GM19452 (cell line): ENCODE measurements at regions not wholly inside any gene's neighbourhood (a gene's known extent, or its start where the extent isn't known, plus 50 kb on each side); places are given as distances from the start of the nearest gene placed in this dataset.
"Not testable (repeated sequence)": the region's sequence is repeated elsewhere in the genome, so short reads cannot be mapped to it uniquely, and the experiment has no call there.

Experiments used
- ATAC-seq: cut with Tn5 transposase; IDR thresholded peaks from one replicate; pipeline ENCODE4 v1.9.1; 2021; ENCODE audit not compliant: unreplicated experiment

DNA sequence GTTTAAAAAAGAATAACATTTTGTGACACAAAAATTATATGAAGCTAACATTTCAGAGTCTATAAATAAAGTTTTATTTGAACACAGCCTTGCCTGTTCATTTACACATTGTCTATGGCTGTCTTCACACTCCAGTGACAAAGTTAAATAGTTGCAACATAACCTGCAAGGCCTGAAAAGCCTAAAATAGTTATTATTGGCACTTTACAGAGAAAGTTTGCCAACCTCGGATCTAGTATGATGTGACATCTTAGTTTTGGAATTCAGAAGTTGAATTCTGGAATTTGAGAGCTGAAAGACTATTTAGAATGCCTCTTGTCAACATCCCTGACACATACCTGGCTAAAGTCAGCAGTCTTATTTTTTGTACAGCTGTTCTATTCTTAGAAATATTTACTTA lies 68.3 kb downstream of the DYRK2 start:
- no peak for ATAC-seq

DNA sequence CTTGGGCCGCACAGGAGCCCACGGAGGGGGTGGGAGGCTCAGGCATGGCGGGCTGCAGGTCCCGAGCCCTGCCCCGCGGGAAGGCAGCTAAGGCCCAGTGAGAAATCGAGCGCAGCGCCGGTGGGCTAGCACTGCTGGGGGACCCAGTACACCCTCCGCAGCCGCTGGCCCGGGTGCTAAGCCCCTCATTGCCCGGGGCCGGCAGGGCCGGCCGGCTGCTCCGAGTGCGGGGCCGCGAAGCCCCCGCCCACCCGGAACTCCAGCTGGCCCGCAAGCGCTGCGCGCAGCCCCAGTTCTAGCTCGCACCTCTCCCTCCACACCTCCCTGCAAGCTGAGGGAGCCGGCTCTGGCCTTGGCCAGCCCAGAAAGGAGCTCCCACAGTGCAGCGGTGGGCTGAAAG lies 70.8 kb downstream of the DYRK2 start:
- ATAC-seq, result not testable (repeated sequence)

DNA sequence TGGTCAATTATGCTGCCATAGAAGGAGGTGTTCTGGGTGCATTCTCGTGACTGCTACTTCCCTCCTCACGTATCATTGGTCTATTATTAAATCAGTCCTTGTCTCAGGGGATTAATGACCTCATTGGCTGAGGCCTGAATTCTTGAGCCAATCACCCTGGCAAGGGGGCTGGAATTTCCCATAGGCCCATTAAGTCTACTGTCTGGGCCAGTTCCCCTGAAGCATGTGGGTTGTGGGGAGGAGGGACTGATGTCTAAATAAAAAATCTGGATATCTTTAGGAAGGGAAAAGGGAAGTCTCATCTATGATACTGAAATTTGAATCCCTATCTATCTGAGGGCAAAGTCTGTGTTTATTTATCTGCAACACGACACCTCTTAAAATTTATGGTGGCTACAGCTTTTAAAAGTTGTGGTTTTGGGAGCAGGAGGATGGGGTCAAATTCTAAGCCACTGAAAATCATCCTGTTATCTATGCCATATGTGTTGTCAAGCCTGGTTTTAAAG lies 71.9 kb downstream of the DYRK2 start:
- no peak for ATAC-seq

DNA sequence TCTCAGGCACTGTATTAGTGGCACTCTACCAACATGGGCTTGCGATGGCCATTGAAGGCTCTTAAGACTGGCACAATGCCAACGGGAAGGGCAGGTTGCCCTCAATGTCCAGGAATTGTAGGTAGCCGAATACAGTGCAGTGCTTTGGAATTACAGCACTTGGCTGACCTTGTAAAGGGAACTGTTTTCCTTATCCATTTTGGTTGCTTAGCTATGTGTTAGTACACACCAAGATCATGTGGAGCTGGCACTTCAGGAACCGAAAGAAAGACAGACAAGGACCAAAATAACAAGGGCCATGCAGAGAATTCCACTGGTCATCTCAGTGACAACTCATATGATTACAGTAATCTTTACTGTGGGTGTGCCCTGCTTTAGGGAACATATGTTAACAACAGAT lies 72.7 kb downstream of the DYRK2 start:
- ATAC-seq, result no peak

DNA sequence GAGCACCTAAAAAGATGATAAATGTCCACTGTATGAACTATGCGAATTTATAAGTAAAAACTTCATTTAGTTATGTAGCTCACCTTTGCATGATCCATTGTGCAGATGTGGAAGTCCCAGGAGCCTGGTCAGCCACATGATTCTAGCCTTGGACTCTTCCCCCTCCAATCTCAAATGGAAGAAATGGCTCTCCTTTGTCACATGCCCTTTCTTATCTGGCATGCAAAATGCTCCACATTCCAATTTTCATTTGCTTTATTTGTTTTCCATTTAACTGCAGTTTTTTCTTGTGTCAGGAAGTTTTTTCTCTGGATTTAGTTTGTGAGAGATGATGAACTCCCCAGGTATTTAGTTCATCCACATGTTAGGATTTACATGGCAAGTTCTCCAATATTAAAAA lies 73.8 kb downstream of the DYRK2 start:
- no peak for ATAC-seq

DNA sequence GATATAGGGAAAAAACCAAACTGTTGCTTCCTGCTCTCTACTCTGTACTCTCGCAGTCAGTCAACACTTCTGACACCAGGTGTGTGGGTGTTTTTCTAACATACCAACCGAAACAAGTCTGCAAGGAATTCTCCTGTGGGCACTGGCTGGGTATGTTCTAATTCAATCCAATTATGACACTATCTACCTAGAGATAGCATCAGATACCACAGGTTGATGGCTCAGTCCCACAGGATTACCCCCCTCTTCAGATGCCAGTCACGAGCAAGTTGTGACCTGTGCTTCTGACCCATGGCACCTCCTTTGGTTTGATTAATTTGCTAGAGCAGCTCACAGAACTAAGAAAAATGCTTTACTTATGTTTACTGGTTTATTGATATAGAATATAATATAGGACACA lies 78.3 kb downstream of the DYRK2 start:
- ATAC-seq, result no peak

DNA sequence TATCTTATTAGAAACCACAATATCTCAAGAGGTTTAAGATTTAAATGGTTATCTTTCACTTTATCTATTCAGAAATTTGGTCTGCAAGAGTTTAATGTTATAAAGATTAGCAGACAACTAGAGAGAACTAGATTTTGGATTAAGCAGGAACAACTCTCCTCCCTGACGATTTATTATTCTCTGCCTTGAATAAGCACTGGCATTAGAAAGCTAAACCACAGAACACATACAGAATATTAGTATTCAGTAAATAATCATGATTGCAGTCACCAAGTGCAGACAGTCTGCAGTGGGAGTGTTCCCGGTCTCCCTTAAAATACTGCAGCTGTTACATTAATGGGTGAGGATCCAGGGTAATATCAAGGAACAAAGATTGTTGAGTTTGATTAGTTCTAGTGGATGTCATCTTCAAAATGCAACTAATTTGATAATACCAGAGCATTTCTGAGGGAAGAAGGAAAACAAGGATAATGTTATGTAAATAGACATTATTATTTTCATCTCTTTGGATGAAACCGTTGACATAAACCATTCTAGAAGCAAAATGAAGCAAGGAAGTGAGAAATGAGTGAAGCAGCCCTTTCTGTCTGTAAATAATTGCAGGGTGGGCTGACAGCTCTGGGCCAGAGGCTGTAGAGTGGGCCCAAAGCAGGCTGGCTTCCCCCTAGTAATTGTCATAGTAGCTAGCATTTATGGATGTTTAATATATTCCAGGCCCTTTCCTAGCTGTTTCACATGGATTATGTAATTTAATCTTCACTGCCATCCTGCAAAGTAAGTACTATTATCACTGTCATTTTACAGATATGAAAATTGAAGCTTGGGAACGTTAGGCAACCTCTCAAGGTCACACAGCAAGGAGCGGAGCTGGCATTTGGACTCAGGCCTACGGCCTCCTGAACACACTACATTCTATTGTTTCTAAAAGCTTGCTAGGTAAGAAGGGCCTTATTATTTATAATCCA lies 79.4 kb downstream of the DYRK2 start:
- no peak for ATAC-seq

DNA sequence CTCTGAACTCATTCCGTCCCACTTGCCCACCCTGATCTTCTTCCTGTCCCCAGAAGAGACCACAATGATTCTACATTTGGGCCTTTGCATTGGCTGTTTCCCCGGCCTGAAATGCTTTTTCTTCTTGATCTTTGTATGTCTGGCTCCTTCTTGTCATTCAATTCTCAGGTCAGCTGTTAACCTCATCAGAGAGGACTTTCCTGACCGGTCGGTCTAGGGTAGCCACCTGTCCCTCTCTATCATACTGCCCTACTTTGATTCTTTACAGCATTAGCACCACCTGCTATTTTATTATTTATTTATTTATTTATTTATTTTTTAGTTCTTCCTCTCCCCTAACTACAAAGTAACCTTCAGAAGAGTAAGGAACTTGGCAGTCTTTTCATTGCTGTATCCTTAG lies 84.3 kb downstream of the DYRK2 start:
- no peak for ATAC-seq

DNA sequence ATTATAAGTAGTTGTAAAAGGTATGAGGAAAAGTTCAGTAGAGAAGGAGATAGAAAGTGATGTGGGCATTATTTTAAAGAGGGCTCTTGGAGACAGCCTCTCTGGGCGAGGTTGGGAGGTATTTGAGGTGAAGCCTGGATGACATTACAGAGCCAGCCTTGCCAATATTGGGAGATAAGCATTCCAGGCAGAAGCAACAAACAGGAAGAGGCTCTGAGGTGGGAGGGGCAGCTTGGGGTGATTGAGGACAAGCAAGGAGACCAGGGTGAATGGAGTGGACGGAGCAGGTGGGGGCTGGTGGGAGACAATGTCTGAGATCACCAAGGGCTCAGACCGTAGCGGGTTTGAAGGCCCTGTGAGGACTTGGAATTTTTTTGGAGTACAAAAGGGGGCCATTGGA lies 87.3 kb downstream of the DYRK2 start:
- ATAC-seq, result no peak

DNA sequence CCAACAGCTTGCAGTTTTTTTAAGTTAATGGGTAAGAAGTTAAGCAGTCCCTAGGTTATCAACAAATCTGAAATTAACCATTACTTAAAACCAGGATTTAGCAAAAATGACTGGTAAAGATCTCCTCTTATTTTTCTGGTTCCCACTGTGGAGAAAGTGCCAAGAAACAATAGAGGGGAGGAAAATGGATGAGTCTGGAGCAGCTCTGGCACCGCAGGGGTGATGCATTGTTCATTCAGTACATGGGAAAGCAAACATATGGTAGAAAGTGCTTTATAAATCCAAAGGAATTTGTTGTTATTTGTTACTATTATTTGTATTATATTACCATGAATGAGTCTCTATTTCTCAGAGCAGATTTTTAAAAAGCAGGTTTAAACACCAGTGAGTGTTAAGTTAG lies 92.2 kb downstream of the DYRK2 start:
- no peak for ATAC-seq

DNA sequence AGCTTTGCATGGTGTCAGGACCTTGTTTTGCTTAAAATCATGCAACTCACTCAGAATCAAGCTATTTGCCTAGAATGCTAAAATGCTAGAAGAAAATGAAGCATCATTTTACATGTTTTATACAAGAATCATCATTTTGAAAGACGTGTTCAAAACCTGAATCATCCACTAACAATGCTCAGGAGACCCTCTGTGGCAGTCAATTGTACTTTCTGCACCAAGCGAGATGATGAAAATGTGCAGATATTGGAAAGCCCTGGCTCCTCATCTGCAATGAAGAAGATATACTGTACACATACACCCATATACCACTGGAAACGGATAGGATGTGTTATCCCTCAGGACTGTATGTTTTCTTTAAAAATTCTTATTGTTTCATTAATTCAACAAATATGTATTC lies 92.7 kb downstream of the DYRK2 start:
- ATAC-seq, result no peak

DNA sequence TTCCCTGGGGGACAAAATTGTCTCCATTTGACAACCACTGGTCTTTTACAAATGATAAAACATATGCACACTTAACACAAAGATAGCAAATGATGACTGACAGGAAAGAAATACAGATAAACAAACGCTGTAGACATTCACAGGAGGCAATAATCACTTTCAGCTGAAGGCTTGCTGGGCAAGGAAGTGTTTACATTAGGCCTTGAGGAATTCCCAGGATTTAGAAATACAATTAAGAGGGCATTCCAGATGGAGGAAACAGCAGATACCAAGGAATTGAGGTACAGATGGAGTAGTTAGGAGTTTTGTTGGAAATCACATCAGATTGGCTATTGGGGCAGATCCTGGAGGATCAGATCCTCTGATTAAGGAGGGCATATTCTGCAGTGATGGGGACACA lies 93.9 kb downstream of the DYRK2 start:
- no peak for ATAC-seq

DNA sequence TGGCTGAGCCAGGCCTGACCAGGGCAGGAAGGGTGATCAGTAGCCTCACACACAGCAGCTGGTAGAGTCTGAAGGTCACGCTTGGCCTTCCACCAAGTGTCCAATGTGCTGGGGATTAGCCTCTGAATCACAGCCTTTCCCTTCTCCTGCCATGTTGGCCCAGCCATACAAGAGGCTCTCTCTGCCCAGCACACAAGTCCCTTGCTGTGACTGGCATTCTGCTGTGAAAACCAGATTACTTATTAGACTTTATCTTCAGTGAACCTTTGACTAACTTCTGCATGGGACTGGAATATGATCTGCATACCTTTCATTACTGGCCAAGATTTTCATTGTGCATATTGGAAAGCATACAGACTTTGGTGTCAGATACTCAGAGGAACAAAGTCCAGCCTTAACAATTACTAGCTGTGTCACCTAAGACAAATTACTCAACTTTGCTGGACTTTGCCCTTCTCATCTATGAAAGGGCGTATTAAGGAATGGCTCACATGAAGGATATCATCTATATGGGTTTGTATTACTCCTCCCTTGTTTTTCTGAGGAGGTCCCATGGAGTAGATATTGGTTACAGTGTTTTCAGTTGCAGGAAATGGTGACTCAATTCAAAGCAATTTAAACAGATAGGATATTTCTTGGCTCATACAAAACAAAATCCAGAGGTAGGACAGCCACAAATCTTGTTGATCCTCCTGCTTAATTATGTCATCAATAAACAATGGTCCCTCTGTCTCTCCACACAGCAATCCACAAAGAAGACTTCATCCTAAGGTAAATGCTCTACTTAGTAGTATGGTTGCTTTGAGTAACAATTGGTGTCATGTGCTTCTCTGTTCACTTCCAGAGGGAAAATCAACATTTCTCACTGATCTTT lies 99.6 kb downstream of the DYRK2 start:
- ATAC-seq, result no peak

DNA sequence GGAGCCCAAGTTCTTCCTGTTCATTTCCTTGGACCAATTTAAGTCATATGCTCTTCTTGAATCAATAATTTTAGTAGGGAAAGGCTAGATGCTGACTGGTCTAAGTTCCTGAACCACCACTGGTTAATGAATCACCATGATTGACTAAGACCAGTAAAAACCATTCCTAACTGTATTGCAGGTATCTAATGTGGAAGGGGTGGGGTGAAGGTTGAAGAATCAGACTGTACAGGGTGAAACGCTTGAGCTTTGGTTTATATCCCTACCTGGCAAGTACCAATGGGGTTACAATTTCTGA lies 100.1 kb downstream of the DYRK2 start:
- no peak for ATAC-seq

DNA sequence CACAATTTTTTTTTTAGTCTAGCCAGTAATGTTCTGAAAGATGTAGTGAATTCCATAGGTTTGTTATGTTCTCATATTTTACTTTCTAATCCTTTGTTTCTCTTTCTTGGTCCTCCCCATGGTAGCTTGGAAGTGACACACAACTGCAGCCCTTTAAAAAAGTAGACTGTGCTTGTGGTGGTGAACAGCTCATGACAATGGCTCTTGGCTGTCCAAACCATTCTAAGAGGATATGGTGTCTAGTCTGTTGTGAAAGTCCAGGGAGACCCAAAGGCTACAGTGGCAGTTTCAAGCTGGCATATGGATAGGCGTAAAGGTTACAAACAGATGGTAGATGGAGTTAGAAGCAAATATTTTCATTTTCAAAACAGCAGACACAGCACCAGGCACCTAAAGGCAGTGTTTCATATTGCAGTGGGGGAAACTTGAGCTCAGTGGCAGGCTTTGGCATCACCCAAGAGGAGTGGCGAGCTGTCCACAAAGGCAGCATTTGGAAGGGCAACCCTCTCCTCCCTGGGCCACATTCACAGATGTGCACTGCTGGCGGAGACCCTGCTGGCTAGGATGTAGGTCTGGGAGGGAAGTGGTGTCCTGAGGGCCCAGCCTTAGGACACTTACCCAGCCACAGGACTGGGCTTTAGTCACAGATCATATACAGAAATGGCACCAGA lies 102.1 kb downstream of the DYRK2 start:
- no peak for ATAC-seq

DNA sequence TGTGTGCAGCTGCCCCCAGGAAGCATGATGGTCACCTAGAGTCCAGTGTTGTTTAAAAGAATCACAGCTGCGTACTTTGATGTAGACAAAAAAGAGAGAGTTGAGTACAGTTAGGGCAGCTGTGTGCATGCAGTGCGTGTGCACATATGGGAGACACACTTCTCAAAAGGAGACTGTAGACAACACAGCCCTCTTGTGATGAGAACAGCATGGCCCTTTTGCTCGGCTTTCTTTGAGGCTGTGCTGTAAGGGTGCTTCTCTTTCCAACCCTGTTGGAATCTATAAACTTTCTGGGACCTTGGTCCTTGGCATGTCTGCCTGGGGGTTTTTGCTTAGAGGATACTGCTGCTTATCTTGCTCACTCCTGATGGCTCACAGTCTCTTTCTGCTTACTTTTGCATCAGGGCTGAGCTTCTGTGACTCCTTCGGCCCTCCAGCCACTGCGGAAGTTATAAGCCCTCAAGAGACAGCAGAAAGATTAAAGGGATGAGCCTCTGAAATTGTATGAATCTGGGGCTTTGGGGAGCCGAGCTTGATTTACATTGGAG lies 102.9 kb downstream of the DYRK2 start:
- ATAC-seq, result no peak

DNA sequence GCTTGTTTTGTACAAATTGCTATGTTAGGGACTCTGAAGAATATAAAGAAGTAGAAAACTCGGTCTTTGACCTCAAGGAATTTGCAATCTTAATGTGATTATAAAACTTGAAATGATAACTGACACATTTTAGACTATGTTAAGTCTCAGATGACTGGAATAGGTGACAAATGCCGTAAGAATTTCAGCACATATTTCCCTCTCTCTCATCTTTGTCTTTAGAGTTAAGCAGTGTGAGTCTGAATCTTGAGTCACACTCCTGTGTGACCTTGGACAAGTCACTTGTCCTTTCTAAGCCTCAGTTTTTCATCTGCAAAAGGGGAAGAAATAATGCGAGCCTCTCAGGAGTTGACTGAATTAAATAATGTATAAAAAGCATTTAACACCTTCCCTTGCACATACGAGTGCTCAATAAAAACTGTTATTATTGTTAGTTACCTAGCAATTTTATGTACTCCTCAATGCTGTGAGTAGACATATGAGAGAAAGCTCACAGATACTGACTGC lies 103.7 kb downstream of the DYRK2 start:
- no peak for ATAC-seq

DNA sequence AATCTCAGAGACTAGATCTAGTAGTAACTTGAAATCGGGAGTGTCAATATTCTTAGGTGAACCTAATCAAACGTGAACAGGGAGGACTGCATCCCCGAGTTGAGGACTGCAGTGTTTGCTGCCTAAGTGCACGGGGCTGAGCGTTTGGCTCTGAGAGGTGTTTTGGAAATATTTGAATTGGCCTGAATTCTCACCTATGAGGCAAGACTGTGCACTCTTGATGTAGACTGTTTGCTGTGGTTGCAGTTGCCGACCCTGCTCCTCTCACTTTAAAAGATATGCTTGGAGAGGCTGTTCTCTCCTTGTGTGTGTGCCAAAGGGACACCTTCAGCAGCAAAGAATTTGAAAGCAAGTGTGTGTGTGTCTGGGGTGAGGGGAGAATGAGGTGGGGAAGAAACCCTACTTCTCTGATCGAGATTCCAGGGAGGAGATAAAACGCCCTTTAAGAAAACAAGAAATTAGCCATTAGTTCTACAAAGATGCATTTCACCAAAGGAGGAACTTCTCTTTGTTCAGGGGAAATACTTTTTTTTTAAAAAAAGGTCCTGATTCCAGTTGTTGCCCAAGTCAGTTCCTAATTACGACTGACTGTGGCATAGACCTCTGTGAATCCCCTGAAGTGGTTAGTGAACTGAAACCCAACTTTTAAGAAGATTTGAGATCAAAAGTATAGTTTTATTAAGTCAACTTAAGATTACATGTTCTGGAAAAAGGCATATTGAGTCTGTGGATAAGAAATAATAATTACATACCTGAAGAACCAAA lies 106.6 kb downstream of the DYRK2 start:
- ATAC-seq, result no peak

DNA sequence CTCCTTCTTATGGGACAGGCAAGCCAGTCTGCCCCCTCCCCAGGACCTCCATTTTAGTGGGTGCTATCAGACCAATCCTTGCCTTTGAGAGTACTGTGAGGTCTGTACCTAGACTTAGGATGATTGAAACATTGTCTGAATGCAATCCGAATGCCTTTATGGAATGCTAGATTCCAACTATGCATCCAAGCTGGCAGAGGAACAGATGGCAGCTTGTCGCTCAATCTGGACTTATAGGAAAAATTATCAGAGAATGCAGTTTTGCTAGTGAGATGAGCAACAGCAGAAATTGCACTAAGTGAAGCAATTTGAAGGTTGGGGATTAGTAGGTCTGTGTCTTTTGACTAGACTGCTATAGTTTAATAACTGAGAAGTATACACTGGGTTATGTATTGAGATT lies 109.1 kb downstream of the DYRK2 start:
- no peak for ATAC-seq

DNA sequence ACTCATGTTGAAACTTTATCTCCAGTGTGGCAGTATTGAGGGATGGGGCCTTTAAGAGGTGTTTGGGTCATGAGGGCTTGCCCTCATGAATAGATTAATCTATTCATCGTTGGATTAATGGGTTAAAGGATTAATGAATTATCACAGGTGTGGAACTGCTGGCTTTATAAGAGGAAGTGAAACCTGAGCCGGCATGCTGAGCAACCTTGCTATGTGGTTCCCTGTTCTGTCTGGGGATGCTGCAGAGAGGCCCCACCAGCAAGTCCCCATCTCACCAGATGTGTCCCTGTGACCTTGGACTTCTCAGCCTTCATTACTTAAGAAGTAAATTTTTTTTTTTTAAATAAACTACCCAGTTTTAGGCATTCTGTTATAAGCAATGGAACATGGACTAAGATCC lies 109.6 kb downstream of the DYRK2 start:
- peak; percentile 97 for ATAC-seq
